Fibroblast of lung (primary cell): ENCODE measurements at regions not wholly inside any gene's neighbourhood (a gene's known extent, or its start where the extent isn't known, plus 50 kb on each side); places are given as distances from the start of the nearest gene placed in this dataset.

ENCODE experiments used
- CTCF ChIP-seq, 2 donors: IDR thresholded peaks in 1 of 2; conservative IDR thresholded peaks in 1 of 2; 1 replicate in 1 of 2; 2 replicates in 1 of 2; pipeline ENCODE4 v1.5.1; 2011 to 2012; ENCODE audit warnings: low read length in 2 of 2, control low read depth in 1 of 2, inconsistent platforms in 1 of 2, low read depth in 1 of 2, mild to moderate bottlenecking in 1 of 2
- EZH2 ChIP-seq: IDR thresholded peaks from 2 replicates; pipeline ENCODE4 v1.5.1; 2012; ENCODE audit warnings: low read length, control low read depth, mild to moderate bottlenecking; ENCODE audit errors: missing control alignments

- TF ChIP-seq CTCF (conservative IDR thresholded peaks at IDR 0.05 in 1 of 2, IDR thresholded peaks at IDR 0.05 in 1 of 2; ENCODE audit: low read depth in 1 of 2, low read length in 2 of 2) = no peak
- no peak for TF ChIP-seq EZH2
These were observed 191.3 kb downstream of the CMPK2 start for GRCh38 chr2:6674381-6674780.
